ENCODE measurements at regions not wholly inside any gene's neighbourhood (a gene's known extent, or its start where the extent isn't known, plus 50 kb on each side); places are given as distances from the start of the nearest gene placed in this dataset.
A peak's percentile ranks its signal among the peaks of the same experiment; 100 is the strongest.

- in situ Hi-C loops (cut with MboI) = no loop called here
- no TSS peak for BruUV-seq (replicated peaks)
- Histone ChIP-seq H3K9ac (ENCODE audit: insufficient read depth in 1 of 2, low read depth in 2 of 2, low read length in 2 of 2) (no peak overlapping the region), H3K4me1 (replicated peaks in 1 of 2; ENCODE audit: control insufficient read depth in 2 of 2, insufficient read depth in 2 of 2, low read length in 2 of 2) (no peaks in the 10 kb centered on the region), H4K20me1 (replicated peaks; ENCODE audit: control insufficient read depth, insufficient read depth, low read length) (no peaks in the 10 kb centered on the region), H3K79me2 (ENCODE audit: control insufficient read depth, insufficient read depth, low read length) (no peaks in the 10 kb centered on the region), H3K9me3 (replicated peaks; ENCODE audit: control insufficient read depth, insufficient read depth, low read depth, low read length) (no peaks in the 10 kb centered on the region), H2AFZ (ENCODE audit: low read depth, low read length) (no peak overlapping the region), H3K9me1 (ENCODE audit: control insufficient read depth, insufficient read depth, low read length) (no peaks in the 10 kb centered on the region), H3K36me3 (ENCODE audit: control insufficient read depth, insufficient read depth, low read length) (peaks cover 8% of the 10 kb centered on the region; the same call in 2 of the 3 replicates), H3K27ac (ENCODE audit: extremely low read depth, low read depth, low read length) (no peak overlapping the region), H3K4me3 (no peak overlapping the region), H3K4me2 (ENCODE audit: insufficient read depth, low read length) (no peak overlapping the region), H3K27me3 (ENCODE audit: control insufficient read depth in 2 of 2, insufficient read depth in 2 of 2, low read length in 2 of 2) (no peaks in the 10 kb centered on the region)
- no peak for ATAC-seq
- intact Hi-C loops (cut with micrococcal nuclease) = no loop called here
- WGBS (ENCODE audit: insufficient coverage, low coverage, missing lambda C conversion rate) = 50% methylated on average over 4 of the region's 4 CpGs
- CTCF ChIA-PET (ENCODE audit: low intra/inter-chr PET ratio) = no interaction called here
- no peak for FAIRE-seq
- POLR2A ChIA-PET = no interaction called here
- no peak for DNase-seq (ENCODE audit: extremely low read depth in 1 of 4, low spot score in 3 of 4)
- 0 out of 2 replicates have a peak, but pooled peaks have one; percentile 48 for TF ChIP-seq ZNF766 (CRISPR knock-in tag; conservative IDR thresholded peaks at IDR 0.05)
- TF ChIP-seq SMC3 (conservative IDR thresholded peaks at IDR 0.05; ENCODE audit: insufficient read depth, low read depth, low read length) = no peak
- TF ChIP-seq ZFP36 (IDR thresholded peaks at IDR 0.05; ENCODE audit: low read depth, low read length, partially characterized antibody) = peak; percentile 13
- TF ChIP-seq ZNF431 (CRISPR knock-in tag; IDR thresholded peaks at IDR 0.05) = peak; percentile 98
Measured at GRCh38 chr10:49463605-49464004, 67.7 kb upstream of the DRGX start.

- Histone ChIP-seq H3K4me1 (replicated peaks in 1 of 2; ENCODE audit: control insufficient read depth in 2 of 2, insufficient read depth in 2 of 2, low read length in 2 of 2) (no peaks in the 10 kb centered on the region; a peak in 1 of 5 replicates), H4K20me1 (replicated peaks; ENCODE audit: control insufficient read depth, insufficient read depth, low read length) (no peaks in the 10 kb centered on the region), H3K27me3 (ENCODE audit: control insufficient read depth in 2 of 2, insufficient read depth in 2 of 2, low read length in 2 of 2) (no peaks in the 10 kb centered on the region), H3K9me1 (ENCODE audit: control insufficient read depth, insufficient read depth, low read length) (no peaks in the 10 kb centered on the region), H3K27ac (ENCODE audit: extremely low read depth, low read depth, low read length) (no peak overlapping the region), H3K4me3 (no peak overlapping the region), H2AFZ (ENCODE audit: low read depth, low read length) (no peak overlapping the region), H3K9ac (ENCODE audit: insufficient read depth in 1 of 2, low read depth in 2 of 2, low read length in 2 of 2) (no peak overlapping the region), H3K4me2 (ENCODE audit: insufficient read depth, low read length) (no peak overlapping the region), H3K79me2 (ENCODE audit: control insufficient read depth, insufficient read depth, low read length) (no peaks in the 10 kb centered on the region), H3K9me3 (replicated peaks; ENCODE audit: control insufficient read depth, insufficient read depth, low read depth, low read length) (no peaks in the 10 kb centered on the region), H3K36me3 (ENCODE audit: control insufficient read depth, insufficient read depth, low read length) (peaks cover 3% of the 10 kb centered on the region; the same call in 1 of the 3 replicates)
- BruUV-seq (replicated peaks) = no TSS peak
- ATAC-seq (no peak), DNase-seq (ENCODE audit: extremely low read depth in 1 of 4, low spot score in 3 of 4) (no peak), FAIRE-seq (no peak)
- 65% methylated on average over 7 of the region's 7 CpGs for WGBS (ENCODE audit: insufficient coverage, low coverage, missing lambda C conversion rate)
- in situ Hi-C loops (cut with MboI) (no loop called here), intact Hi-C loops (cut with micrococcal nuclease) (no loop called here)
- ChIA-PET POLR2A (interaction anchor here (0.6 to 1.2 kb wide), 3 partner anchors 9 to 239 kb away, joined by 3 to 4 read pairs (median 3); no protein-coding TSS in a partner anchor), CTCF (ENCODE audit: low intra/inter-chr PET ratio) (no interaction called here)
- TF ChIP-seq SAFB (IDR thresholded peaks at IDR 0.05; ENCODE audit: borderline replicate concordance, low read depth, low read length) (no peak), ZNF324 (CRISPR knock-in tag; IDR thresholded peaks at IDR 0.05) (no peak), ZFP1 (CRISPR knock-in tag; IDR thresholded peaks at IDR 0.05) (no peak), SNIP1 (IDR thresholded peaks at IDR 0.05; ENCODE audit: low read depth) (no peak), RERE (CRISPR knock-in tag; IDR thresholded peaks at IDR 0.05; ENCODE audit: borderline replicate concordance) (no peak), MLX (CRISPR knock-in tag; conservative IDR thresholded peaks at IDR 0.05) (no peak)
Measured at GRCh38 chr10:49458869-49459268, 63.0 kb upstream of the DRGX start.
